ENCODE measurements at regions not wholly inside any gene's neighbourhood (a gene's known extent, or its start where the extent isn't known, plus 50 kb on each side); places are given as distances from the start of the nearest gene placed in this dataset.

GRCh38 chr4:148883435-148883834 lies 441.2 kb upstream of the NR3C2 start:
- Histone ChIP-seq H3K9me3 (replicated peaks) (no peaks in the 10 kb centered on the region), H3K36me3 (no peaks in the 10 kb centered on the region), H3K27me3 (no peaks in the 10 kb centered on the region), H3K4me1 (no peaks in the 10 kb centered on the region), H3K27ac (no peak overlapping the region), H3K4me3 (no peak overlapping the region)
- no peak for DNase-seq

- H3K9me3 ChIP-seq (replicated peaks): no peaks in the 10 kb centered on the region
- no peaks in the 10 kb centered on the region for H3K36me3 ChIP-seq
- no peak overlapping the region for H3K4me3 ChIP-seq
- H3K4me1 ChIP-seq: no peaks in the 10 kb centered on the region
- no peaks in the 10 kb centered on the region for H3K27me3 ChIP-seq
- no peak for DNase-seq
- H3K27ac ChIP-seq: no peak overlapping the region
Observed at GRCh38 chr4:148881860-148882643, 439.8 kb upstream of the NR3C2 start.

GRCh38 chr4:148874331-148874730 lies 432.1 kb upstream of the NR3C2 start:
- Histone ChIP-seq H3K27me3 (no peaks in the 10 kb centered on the region), H3K4me1 (no peaks in the 10 kb centered on the region), H3K36me3 (no peaks in the 10 kb centered on the region), H3K27ac (no peak overlapping the region), H3K9me3 (replicated peaks) (no peaks in the 10 kb centered on the region), H3K4me3 (no peak overlapping the region)
- no peak for DNase-seq

- no peak for DNase-seq
Observed at GRCh38 chr4:148868191-148868590, 426.0 kb upstream of the NR3C2 start.

GRCh38 chr4:148866666-148867065 lies 424.5 kb upstream of the NR3C2 start:
- H3K9me3 ChIP-seq (replicated peaks): no peaks in the 10 kb centered on the region
- H3K4me1 ChIP-seq: no peaks in the 10 kb centered on the region
- H3K27me3 ChIP-seq: no peaks in the 10 kb centered on the region
- DNase-seq: no peak
- H3K4me3 ChIP-seq: no peak overlapping the region
- no peaks in the 10 kb centered on the region for H3K36me3 ChIP-seq
- no peak overlapping the region for H3K27ac ChIP-seq

More at GRCh38 chr4:148868191-148868590, 426.0 kb upstream of the NR3C2 start:
- no peaks in the 10 kb centered on the region for H3K4me1 ChIP-seq
- no peaks in the 10 kb centered on the region for H3K9me3 ChIP-seq (replicated peaks)
- H3K27ac ChIP-seq: no peak overlapping the region
- H3K27me3 ChIP-seq: no peaks in the 10 kb centered on the region
- no peaks in the 10 kb centered on the region for H3K36me3 ChIP-seq
- H3K4me3 ChIP-seq: no peak overlapping the region

- Histone ChIP-seq H3K36me3 (no peaks in the 10 kb centered on the region), H3K4me1 (no peaks in the 10 kb centered on the region), H3K27ac (no peak overlapping the region), H3K9me3 (replicated peaks) (no peaks in the 10 kb centered on the region), H3K27me3 (no peaks in the 10 kb centered on the region), H3K4me3 (no peak overlapping the region)
- no peak for DNase-seq
Observed at GRCh38 chr4:148857973-148858534, 415.8 kb upstream of the NR3C2 start.

- H3K4me1 ChIP-seq: no peaks in the 10 kb centered on the region
- H3K9me3 ChIP-seq (replicated peaks): no peaks in the 10 kb centered on the region
- H3K36me3 ChIP-seq: no peaks in the 10 kb centered on the region
- no peak for DNase-seq
- H3K27ac ChIP-seq: no peak overlapping the region
- H3K27me3 ChIP-seq: no peaks in the 10 kb centered on the region
- no peak overlapping the region for H3K4me3 ChIP-seq
Observed at GRCh38 chr4:148857239-148857972, 415.2 kb upstream of the NR3C2 start.

- H3K4me1 ChIP-seq: no peaks in the 10 kb centered on the region
- no peaks in the 10 kb centered on the region for H3K9me3 ChIP-seq (replicated peaks)
- no peak overlapping the region for H3K27ac ChIP-seq
- H3K36me3 ChIP-seq: no peaks in the 10 kb centered on the region
- no peak overlapping the region for H3K4me3 ChIP-seq
- DNase-seq: no peak
- H3K27me3 ChIP-seq: no peaks in the 10 kb centered on the region
Observed at GRCh38 chr4:148854203-148854602, 412.0 kb upstream of the NR3C2 start.

- DNase-seq: no peak
- Histone ChIP-seq H3K4me1 (no peaks in the 10 kb centered on the region), H3K36me3 (no peaks in the 10 kb centered on the region), H3K9me3 (replicated peaks) (no peaks in the 10 kb centered on the region), H3K4me3 (no peak overlapping the region), H3K27ac (no peak overlapping the region), H3K27me3 (no peaks in the 10 kb centered on the region)
Observed at GRCh38 chr4:148852092-148852699, 410.0 kb upstream of the NR3C2 start.

- Histone ChIP-seq H3K4me3 (no peak overlapping the region), H3K27me3 (no peaks in the 10 kb centered on the region), H3K9me3 (replicated peaks) (no peaks in the 10 kb centered on the region), H3K4me1 (no peaks in the 10 kb centered on the region), H3K36me3 (no peaks in the 10 kb centered on the region), H3K27ac (no peak overlapping the region)
- no peak for DNase-seq
Observed at GRCh38 chr4:148850257-148850995, 408.2 kb upstream of the NR3C2 start.

GRCh38 chr4:148849581-148849980 lies 407.4 kb upstream of the NR3C2 start:
- Histone ChIP-seq H3K27me3 (no peaks in the 10 kb centered on the region), H3K27ac (no peak overlapping the region), H3K9me3 (replicated peaks) (no peaks in the 10 kb centered on the region), H3K4me3 (no peak overlapping the region), H3K36me3 (no peaks in the 10 kb centered on the region), H3K4me1 (no peaks in the 10 kb centered on the region)
- no peak for DNase-seq

- no peaks in the 10 kb centered on the region for H3K27me3 ChIP-seq
- H3K4me3 ChIP-seq: no peak overlapping the region
- H3K9me3 ChIP-seq (replicated peaks): no peaks in the 10 kb centered on the region
- H3K4me1 ChIP-seq: no peaks in the 10 kb centered on the region
- H3K27ac ChIP-seq: no peak overlapping the region
- no peaks in the 10 kb centered on the region for H3K36me3 ChIP-seq
- no peak for DNase-seq
Observed at GRCh38 chr4:148847544-148848255, 405.5 kb upstream of the NR3C2 start.

GRCh38 chr4:148845609-148846008 lies 403.4 kb upstream of the NR3C2 start:
- Histone ChIP-seq H3K4me1 (no peaks in the 10 kb centered on the region), H3K27ac (no peak overlapping the region), H3K4me3 (no peak overlapping the region), H3K27me3 (no peaks in the 10 kb centered on the region), H3K9me3 (replicated peaks) (no peaks in the 10 kb centered on the region), H3K36me3 (no peaks in the 10 kb centered on the region)
- DNase-seq: no peak

- no peaks in the 10 kb centered on the region for H3K9me3 ChIP-seq (replicated peaks)
- no peak overlapping the region for H3K27ac ChIP-seq
- H3K27me3 ChIP-seq: no peaks in the 10 kb centered on the region
- DNase-seq: no peak
- no peaks in the 10 kb centered on the region for H3K4me1 ChIP-seq
- H3K4me3 ChIP-seq: no peak overlapping the region
- no peaks in the 10 kb centered on the region for H3K36me3 ChIP-seq
Observed at GRCh38 chr4:148843625-148844024, 401.4 kb upstream of the NR3C2 start.
